ENCODE measurements at regions not wholly inside any gene's neighbourhood (a gene's known extent, or its start where the extent isn't known, plus 50 kb on each side); places are given as distances from the start of the nearest gene placed in this dataset.

DNA sequence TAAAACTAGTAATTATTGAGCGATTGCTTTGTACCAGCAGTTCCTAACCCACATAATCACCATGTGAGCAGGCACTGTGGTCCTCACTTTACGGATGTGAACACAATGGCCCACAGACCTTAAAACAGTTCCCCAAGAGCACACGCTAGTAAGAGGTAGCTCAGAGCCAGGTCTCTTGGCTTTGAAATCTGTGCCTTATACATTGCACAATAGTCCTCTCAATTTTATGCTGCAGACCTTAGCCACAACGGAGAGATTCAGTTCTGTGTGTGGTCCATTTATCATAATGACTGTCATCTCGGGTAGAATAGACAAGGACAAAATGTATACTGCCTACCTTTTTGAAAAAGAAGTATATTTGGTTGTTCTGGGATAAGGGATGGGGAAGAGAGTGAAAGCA lies 289.0 kb upstream of the ANKRD55 start:
- DNase-seq (ENCODE audit: extremely low read depth in 1 of 2, low read depth in 1 of 2), result no peak

- DNase-seq (ENCODE audit: extremely low read depth in 1 of 2, low read depth in 1 of 2), result no peak
These were observed 288.0 kb upstream of the ANKRD55 start for GRCh38 chr5:56520986-56521730.

DNA sequence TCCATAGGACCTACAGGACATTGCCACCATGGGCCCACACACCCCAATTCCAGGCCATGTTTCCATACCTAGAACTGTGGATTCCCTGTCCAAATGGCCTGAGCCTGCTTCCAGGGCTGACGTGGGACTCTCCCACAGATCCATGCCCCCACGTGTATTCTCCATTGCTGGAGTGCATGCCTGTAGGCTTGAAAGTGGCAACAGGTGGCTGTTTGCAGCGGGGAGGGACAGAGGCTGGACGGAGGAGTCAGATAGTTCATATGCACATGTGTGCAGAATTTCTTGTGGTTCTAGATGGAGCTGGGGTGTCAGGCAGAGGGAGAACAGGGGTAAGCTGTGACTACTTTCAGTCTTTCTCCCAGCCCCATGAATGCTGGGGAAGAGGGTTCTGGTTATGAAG lies 285.7 kb upstream of the ANKRD55 start:
- no peak for DNase-seq (ENCODE audit: extremely low read depth in 1 of 2, low read depth in 1 of 2)

- no peak for DNase-seq (ENCODE audit: extremely low read depth in 1 of 2, low read depth in 1 of 2)
These were observed 283.9 kb upstream of the ANKRD55 start for GRCh38 chr5:56517011-56517416.

DNA sequence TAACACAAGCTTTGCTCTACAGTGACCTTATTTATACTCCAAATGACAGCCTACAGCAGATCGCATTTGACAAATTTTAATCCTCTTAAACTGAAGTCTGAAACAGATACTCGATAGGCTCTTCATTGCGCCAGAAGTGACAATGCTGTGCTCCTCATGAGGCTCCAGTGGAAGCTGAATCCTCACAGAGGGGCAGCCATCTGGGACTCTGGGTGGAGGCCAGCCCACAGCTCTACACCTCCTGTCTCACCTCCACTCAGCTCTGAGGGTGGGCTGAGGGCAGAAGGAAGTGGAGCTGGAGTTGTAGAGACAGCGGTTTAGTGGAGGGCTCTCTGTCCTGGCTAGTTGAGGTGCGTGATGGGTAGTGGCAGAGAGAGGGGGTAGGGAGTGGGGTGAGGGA lies 283.3 kb upstream of the ANKRD55 start:
- DNase-seq (ENCODE audit: extremely low read depth in 1 of 2, low read depth in 1 of 2), result no peak

- DNase-seq (ENCODE audit: extremely low read depth in 1 of 2, low read depth in 1 of 2), result no peak
These were observed 282.9 kb upstream of the ANKRD55 start for GRCh38 chr5:56516035-56516434.

DNA sequence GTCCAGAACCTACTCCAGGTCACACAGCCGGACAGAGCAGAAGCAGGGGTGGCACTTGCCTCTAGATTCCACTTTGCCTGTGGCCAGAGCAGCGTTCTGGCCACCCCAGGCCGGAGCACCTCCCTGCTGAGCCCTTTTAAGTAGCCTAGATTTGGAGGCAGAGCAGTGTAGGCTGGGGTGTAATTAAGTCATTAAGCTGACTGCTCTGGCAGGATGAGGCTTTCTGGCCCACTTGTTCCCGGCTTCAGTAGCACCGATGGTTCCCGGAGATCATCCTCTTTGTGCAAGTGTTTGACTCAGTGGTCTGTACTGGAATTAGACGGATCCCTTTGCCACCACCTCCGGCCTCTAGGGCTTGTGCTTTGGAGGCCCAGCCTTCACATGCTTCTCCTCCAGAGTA lies 281.9 kb upstream of the ANKRD55 start:
- DNase-seq (ENCODE audit: extremely low read depth in 1 of 2, low read depth in 1 of 2), result no peak

DNA sequence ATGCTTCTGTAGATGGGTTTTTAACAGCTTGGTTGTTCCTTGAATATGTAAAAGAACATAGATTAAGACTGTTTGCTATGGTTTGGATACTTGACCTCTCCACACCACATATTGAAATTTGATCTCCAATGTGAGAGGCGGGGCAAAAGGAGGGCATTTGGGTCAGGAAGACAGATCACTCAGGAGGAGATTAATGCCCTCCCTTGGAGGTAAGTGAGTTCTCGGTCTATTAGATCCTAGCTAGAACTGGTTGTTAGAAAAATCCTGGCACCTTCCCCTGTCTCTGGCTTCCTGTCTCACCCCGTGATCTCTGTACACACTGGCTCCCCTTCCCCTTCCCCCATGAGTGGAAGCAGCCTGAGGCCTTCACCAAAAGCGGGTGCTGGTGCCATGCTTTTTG lies 281.1 kb upstream of the ANKRD55 start:
- no peak for DNase-seq (ENCODE audit: extremely low read depth in 1 of 2, low read depth in 1 of 2)

- DNase-seq (ENCODE audit: extremely low read depth in 1 of 2, low read depth in 1 of 2), result no peak
These were observed 280.0 kb upstream of the ANKRD55 start for GRCh38 chr5:56513141-56513540.

GRCh38 chr5:56512313-56512996 lies 279.3 kb upstream of the ANKRD55 start:
- DNase-seq (ENCODE audit: extremely low read depth in 1 of 2, low read depth in 1 of 2), result no peak

- DNase-seq (ENCODE audit: extremely low read depth in 1 of 2, low read depth in 1 of 2), result no peak
These were observed 278.3 kb upstream of the ANKRD55 start for GRCh38 chr5:56511326-56511841.

DNA sequence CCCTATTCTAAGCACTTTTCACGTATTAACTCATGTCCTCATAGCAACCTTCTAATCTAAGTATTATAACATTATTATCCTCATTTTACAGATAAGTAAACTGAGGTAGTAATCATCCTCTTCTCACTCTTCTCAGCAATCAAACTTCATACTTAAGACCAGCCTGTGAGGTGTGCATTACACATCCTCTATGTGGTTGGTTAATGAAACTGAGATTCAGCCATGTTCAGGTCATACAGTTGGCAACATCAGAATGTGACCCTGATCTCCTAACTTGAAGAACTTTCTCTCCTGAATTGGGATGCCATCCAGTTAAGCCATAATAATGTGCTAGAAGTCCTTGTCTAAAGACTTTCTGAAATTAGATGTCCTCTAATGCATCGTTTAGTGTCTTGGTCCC lies 275.1 kb upstream of the ANKRD55 start:
- DNase-seq (ENCODE audit: extremely low read depth in 1 of 2, low read depth in 1 of 2), result no peak

GRCh38 chr5:56507351-56507930 lies 274.3 kb upstream of the ANKRD55 start:
- DNase-seq (ENCODE audit: extremely low read depth in 1 of 2, low read depth in 1 of 2), result no peak

DNA sequence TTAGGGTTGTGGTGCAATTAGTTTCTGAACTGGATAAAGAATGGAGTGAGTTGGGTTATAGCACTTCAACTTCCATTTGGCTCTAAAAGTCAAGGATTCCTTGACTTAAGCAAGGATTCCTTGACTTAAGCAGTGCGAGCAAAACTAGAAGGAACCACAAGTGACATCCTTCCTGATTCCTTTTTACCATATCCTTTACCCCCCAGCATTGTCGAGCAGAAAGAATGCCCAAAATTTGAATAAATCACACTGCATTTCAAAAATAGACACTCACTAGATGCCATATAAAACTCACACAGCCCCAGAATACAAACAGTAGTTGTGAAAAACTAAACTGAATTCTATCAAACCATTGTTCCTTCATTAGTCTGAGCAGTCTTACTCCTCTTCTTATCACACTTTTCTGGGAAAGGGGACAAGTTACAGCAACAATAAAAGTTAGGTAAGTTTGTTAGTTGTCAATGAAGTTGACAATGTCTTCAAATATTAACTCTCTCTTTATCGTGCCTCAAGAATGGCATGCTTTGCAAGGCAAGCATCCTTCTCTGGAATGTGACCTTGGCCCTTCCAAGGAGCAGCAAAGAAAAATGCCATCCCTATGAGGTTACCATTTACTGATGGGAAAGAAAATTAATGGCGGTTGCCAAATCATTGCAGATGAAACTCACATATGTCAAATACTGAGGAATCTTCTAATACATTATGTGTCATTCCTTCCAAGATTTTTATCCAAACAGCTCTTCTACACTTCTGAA lies 273.3 kb upstream of the ANKRD55 start:
- DNase-seq (ENCODE audit: extremely low read depth in 1 of 2, low read depth in 1 of 2), result no peak

- DNase-seq (ENCODE audit: extremely low read depth in 1 of 2, low read depth in 1 of 2), result no peak
These were observed 270.8 kb upstream of the ANKRD55 start for GRCh38 chr5:56503929-56504328.

DNA sequence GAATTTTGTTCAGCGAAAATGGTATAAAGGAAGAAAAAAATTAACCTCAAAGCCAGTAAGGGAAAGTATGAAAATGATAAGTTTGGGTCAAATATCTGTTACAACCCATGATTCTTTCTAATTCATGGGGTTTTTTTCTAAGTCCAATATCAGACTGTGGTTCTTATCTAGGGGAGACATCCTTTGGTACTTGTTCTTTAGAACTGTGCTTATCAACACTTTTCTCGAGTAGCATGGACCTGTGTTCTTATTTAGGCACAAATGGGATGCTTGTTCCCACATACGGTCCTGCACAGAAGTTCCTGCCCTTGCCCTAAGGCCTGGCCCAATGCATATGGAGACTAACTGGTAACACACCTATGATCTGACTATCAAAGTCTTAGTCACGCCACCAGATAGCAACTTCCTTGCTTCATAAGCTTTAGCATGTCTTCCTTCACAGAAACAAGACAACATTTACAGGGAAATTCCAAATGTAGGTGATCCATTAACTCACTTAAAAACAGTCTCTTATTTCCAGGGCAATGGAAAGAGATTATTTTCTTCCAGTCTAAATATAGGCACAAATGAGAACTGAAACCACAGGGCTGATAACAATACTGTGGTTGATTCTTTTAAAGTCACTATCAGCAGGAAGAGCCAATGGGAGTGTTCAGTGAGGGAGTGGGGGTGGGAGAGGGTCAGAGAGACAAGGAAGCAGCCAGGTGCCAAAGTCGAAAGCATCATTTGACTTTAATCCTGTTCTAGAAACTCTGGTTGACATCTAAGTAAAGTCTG lies 268.8 kb upstream of the ANKRD55 start:
- no peak for DNase-seq (ENCODE audit: extremely low read depth in 1 of 2, low read depth in 1 of 2)

DNA sequence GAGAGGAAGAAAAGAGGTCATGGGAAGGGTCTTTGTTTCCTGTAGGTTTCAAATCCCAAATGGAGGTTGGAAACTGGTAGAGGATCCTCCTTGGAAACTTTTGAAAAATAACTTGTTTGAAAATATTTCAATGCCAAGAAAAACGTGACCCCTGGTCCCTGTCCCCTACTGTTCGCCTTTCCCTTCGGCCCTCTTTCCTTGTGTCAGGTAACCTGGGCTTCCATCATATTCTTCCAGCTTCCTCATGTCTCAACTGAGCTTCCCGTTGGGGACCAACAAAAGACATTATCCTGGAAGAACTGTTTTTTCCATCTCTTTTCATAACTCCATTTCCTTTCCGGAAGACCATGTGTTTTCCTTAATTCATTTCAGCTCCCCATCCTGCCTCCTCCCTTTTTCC lies 266.8 kb upstream of the ANKRD55 start:
- DNase-seq (ENCODE audit: extremely low read depth in 1 of 2, low read depth in 1 of 2), result no peak

DNA sequence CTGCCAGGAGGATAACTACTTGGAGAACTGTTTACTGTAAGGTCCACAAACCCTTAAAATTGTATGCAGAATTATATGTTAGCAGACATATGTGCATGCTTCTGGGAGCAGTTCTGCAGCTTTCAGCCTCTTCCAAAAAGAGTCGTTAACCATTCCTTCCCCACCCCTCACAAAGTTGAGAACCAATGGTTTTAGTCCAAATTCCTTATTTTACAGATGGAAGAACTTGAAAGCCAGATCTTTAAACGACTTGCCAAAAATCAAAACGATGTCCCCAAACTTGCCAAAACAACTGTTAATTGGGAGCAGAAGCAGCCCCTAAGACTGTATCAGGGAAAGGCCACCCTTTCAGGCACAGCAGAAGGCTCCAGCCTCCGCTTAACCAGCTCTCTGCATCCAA lies 266.4 kb upstream of the ANKRD55 start:
- no peak for DNase-seq (ENCODE audit: extremely low read depth in 1 of 2, low read depth in 1 of 2)

DNA sequence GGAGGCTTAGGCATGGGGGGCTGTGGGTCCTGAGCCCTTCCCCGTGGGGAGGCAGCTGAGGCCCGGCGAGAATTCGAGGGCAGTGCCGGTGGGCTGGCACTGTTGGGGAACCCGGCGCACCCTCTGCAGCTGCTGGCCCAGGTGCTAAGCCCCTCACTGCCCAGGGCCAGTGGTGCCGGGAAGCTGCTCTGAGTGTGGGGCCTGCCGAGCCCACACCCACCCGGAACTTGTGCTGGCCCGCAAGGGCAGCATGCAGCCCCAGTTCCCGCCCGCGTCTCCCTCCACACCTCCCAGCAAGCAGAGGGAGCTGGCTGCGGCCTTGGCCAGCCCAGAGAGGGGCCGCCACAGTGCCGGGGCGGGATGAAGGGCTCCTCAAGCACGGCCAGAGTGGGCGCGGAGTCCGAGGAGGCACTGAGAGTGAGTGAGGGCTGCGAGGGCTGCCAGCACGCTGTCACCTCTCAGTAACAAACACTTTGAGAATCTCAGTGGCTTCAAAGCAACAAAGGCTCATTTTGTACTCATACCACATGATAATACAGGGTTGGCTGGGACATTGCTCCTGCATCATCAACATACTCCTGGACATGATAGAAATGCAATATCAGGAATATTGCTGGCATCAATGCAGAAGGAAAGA lies 265.7 kb upstream of the ANKRD55 start:
- DNase-seq (ENCODE audit: extremely low read depth in 1 of 2, low read depth in 1 of 2), result no peak

- no peak for DNase-seq (ENCODE audit: extremely low read depth in 1 of 2, low read depth in 1 of 2)
These were observed 263.5 kb upstream of the ANKRD55 start for GRCh38 chr5:56496581-56497063.

All from activated CD8-positive, alpha-beta memory T cell treated with anti-CD3 and anti-CD28 coated beads for 1 hour (primary cell).